Fibroblast of pulmonary artery (primary cell): ENCODE measurements at regions not wholly inside any gene's neighbourhood (a gene's known extent, or its start where the extent isn't known, plus 50 kb on each side); places are given as distances from the start of the nearest gene placed in this dataset.
"Not testable (repeated sequence)": the region's sequence is repeated elsewhere in the genome, so short reads cannot be mapped to it uniquely, and the experiment has no call there.

Experiments used
- DNase-seq: peaks from one replicate; pipeline ENCODE4 v3.0.0-alpha.2; 2010; ENCODE audit warnings: low read depth
- H3K4me3 ChIP-seq: replicated peaks from 2 replicates; pipeline ENCODE4 v1.5.1; 2011; ENCODE audit warnings: low read depth, mild to moderate bottlenecking, control low read depth, low read length, moderate library complexity
- TF ChIP-seq, protein P1 (sequence below): IDR thresholded peaks from 2 replicates; pipeline ENCODE4 v1.5.1; 2011; ENCODE audit warnings: mild to moderate bottlenecking, control low read depth, low read length, inconsistent platforms; ENCODE audit errors: missing control alignments

DNA sequence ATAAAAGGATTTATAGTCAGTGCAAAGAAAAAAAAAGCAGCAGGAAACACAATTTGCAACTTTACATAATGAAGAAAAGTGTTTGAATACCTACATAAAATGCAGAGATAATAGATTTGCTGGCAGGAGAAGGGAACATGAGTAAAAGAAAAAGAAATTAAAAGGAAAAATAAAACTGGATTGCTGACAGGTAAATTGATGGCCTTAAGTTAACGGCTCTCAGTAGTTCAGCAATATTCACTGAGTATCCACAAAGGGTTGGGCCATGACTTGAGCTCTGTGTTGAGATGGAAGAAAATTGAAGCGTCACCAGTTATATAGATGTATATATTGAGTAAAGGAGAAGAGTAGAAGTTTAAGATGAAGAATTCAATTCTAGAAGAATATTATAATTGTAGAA is 330.1 kb upstream of the VCX start:
- no peak for DNase-seq
- TF ChIP-seq, protein P1, sequence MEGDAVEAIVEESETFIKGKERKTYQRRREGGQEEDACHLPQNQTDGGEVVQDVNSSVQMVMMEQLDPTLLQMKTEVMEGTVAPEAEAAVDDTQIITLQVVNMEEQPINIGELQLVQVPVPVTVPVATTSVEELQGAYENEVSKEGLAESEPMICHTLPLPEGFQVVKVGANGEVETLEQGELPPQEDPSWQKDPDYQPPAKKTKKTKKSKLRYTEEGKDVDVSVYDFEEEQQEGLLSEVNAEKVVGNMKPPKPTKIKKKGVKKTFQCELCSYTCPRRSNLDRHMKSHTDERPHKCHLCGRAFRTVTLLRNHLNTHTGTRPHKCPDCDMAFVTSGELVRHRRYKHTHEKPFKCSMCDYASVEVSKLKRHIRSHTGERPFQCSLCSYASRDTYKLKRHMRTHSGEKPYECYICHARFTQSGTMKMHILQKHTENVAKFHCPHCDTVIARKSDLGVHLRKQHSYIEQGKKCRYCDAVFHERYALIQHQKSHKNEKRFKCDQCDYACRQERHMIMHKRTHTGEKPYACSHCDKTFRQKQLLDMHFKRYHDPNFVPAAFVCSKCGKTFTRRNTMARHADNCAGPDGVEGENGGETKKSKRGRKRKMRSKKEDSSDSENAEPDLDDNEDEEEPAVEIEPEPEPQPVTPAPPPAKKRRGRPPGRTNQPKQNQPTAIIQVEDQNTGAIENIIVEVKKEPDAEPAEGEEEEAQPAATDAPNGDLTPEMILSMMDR: no peak
- H3K4me3 ChIP-seq: no peak overlapping the region

DNA sequence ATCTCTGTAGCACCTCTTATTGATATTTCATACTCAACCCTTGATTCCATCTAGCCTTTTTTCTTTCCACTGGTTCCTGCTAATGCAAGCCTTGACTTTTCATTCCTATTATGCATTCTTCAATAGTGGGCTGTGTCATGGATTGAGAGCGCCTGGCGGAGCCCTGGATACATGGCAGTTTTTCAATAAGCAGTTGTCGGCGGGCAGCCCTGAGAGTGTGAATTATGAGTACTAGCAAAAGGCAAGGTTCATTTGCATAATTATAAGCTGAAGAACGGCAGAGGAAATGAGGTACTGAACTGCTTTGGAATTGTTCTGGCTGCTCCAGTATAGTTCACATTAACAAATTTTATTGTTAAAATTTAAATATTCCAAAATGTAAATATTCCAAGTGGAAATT is 339.7 kb upstream of the VCX start:
- no peak for DNase-seq
- TF ChIP-seq, protein P1: no peak
- no peak overlapping the region for H3K4me3 ChIP-seq

DNA sequence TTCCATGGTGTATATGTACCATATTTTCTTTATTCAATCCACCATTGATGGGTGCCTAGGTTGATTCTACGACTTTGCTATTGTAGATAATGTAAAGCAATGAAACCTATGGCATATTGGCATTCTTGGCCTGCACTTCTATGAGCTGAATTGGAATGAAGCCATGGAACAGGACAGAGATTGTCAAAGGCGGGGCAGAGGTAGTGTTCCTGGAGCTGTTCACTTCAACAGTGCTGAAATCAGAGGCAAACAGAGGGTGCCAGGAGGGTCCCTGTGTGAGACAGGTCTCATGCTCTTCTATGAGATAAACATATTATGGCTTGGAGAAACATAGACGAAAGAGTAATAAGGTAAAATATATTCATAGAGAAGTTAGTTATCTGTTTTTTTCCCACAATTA is 342.6 kb upstream of the VCX start:
- DNase-seq: no peak
- no peak overlapping the region for H3K4me3 ChIP-seq
- TF ChIP-seq, protein P1: no peak

DNA sequence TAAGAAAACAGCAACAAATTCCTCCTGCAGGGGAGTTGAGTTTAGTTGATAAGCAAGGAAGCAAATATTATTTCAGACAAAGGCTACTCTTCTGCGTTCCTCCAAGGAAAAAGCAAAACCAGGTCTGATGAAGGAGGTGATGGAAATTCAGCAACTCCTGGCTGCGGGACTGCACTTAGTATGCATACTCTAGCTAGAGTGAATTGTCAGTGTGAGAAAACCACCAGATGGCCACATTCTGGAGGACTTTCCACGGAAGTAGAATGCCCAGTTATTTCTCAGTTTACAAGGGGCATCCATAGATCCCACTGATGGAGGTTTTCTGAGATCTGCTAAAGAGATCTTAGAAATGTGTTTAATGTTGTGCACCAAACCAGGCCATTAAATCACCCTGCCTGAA is 338.6 kb upstream of the PUDP start:
- TF ChIP-seq, protein P1: no peak
- DNase-seq: no peak

DNA sequence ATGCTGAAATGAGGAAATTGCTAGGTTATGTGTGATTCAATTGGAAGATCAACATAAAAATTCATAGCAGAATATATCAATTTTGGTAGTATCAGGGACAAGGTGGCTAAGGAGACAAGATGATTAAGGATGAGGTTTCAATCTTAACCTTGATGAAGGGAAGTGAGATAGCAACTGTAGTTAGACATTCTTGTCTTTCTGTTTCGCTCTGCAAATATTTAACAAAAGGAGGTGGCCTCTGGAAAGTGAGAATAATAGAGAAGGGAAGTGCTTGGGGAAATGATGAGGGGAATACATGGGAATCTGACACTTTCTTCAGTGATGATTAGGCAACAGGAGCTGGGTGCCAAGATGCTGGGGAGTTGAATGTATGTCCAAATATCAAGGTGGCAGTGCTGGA is 337.1 kb upstream of the PUDP start:
- TF ChIP-seq, protein P1: no peak
- H3K4me3 ChIP-seq: no peak overlapping the region
- no peak for DNase-seq

More for the DNA sequence above, 338.6 kb upstream of the PUDP start:
- no peak overlapping the region for H3K4me3 ChIP-seq

DNA sequence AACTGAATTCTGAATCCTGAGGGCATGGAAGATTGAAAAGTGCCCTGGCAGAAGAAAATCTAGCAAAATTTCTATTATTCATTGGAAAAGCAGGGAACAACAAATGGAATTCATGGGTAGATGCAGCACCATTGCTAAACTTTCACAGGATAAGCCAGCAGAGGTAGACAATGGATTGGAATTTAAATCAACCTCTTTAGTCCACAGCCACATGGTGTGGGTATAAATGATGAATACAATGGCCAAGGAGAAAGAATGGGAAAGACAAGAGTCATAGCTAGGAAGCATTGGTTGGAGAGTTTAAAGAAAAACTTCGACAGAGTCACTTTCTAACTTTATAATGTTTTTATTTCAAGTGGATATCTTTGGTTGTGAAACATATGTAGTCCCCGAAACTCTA is 332.8 kb upstream of the PUDP start:
- H3K4me3 ChIP-seq: no peak overlapping the region
- no peak for DNase-seq
- TF ChIP-seq, protein P1: no peak

DNA sequence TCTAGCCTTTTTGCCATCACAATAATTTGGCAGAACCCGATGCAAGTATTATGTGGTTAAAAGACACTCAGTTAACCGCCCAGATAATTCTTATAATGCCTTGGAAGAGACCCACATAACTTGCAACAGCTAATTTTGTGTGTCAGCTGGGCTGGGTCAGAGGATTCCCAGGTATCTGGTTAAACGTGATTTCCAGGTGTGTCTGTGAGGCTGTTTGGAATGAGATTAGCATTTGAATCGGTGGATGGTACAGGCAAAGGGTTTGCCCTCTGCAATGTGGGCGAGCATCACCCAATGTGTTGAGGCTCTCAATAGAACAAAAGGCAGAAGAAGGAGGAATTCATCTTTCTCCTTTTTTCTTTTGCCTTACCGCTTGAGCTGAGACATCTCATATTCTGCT is 314.2 kb upstream of the PUDP start:
- no peak overlapping the region for H3K4me3 ChIP-seq
- no peak for DNase-seq
- TF ChIP-seq, protein P1: no peak

DNA sequence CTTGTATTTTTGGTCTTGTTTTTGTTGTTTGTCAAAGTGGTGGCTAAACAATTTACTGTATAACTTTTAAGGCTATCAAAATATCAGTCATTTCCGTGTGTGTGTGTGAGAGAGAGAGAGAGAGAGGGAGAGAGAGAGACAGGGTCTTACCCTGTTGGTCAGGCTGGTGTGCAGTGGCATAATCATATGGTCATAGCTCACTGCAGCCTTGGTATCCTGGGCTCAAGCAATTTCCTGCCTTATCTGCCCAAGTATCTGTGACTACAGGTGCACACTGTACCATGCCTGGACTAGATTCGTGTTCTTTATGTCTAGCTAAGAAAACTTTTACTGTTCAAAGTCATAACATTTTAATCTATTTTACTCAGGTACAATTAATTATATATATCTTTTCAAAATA is 313.1 kb upstream of the PUDP start:
- H3K4me3 ChIP-seq, DNase-seq: not testable (repeated sequence)
